T-helper 2 cell treated with Interferon-gamma antibody and Interleukin-4, amounts not matched to agents 5 μg/mL and 100 μg/mL, for 36 hours (primary cell): ENCODE measurements at regions not wholly inside any gene's neighbourhood (a gene's known extent, or its start where the extent isn't known, plus 50 kb on each side); places are given as distances from the start of the nearest gene placed in this dataset.
A peak's percentile ranks its signal among the peaks of the same experiment; 100 is the strongest.

Source experiments
- DNase-seq: peaks from one replicate; pipeline ENCODE4 v3.0.0; 2021; ENCODE audit warnings: low spot score
- H3K27ac Mint-ChIP-seq: one replicate; pipeline ENCODE4 v1.8.0; 2021; ENCODE audit warnings: mild to moderate bottlenecking, mixed read lengths
- H3K27me3 Mint-ChIP-seq: one replicate; pipeline ENCODE4 v1.8.0; 2021; ENCODE audit warnings: low read depth, mixed read lengths
- H3K36me3 Mint-ChIP-seq: one replicate; pipeline ENCODE4 v1.8.0; 2021; ENCODE audit warnings: low read depth, mixed read lengths
- H3K4me1 Mint-ChIP-seq: one replicate; pipeline ENCODE4 v1.8.0; 2021; ENCODE audit warnings: low read depth, mixed read lengths
- H3K4me3 Mint-ChIP-seq: one replicate; pipeline ENCODE4 v1.8.0; 2022; ENCODE audit warnings: mild to moderate bottlenecking, moderate library complexity, mixed read lengths
- H3K9me3 Mint-ChIP-seq: one replicate; pipeline ENCODE4 v1.8.0; 2021; ENCODE audit warnings: mixed read lengths

DNA sequence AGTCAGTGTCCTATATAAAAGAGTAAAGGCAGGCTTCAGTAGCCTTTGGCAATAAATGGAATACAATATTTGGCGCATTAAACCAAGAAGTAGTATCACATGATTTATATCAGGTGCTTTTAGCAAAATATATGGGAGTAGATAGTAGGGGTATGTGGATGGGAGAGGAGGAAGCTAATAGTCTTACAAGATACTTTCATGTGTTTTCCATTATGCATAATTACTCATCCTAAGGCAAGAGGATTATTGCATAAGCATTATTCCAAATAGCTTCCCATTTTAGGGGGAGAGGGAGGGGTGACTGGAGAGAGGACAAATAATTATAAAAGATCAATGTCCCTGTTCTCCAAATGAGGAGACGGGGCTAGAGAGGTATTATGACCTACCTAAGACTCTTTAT is 104.3 kb downstream of the DUSP6 start:
- H3K36me3 Mint-ChIP-seq: peaks cover 13% of the 10 kb centered on the region
- H3K4me1 Mint-ChIP-seq: peaks cover 77% of the 10 kb centered on the region
- H3K4me3 Mint-ChIP-seq: no peak overlapping the region
- no peaks in the 10 kb centered on the region for H3K27me3 Mint-ChIP-seq
- no peak for DNase-seq
- H3K9me3 Mint-ChIP-seq: peaks cover 15% of the 10 kb centered on the region
- H3K27ac Mint-ChIP-seq: no peak overlapping the region

DNA sequence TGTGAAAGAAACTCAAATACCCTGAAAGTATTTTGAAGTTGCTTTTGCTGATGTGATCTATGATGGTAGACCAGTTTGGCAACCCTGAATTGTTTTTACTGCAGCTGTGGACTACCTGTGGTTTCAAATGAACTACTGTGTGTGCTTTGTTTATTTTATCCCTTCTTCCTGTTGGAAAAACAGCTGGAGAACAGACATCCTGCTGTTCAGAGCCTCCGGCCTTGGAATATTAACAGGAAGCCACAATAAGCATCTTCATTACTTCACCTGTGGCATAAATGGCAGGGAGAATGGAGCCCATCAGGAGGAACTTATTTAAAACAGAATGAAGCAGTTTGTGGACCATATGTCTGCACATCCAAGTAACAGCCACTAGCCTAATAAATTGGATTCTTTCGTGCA is 104.8 kb downstream of the DUSP6 start:
- Mint-ChIP-seq H3K36me3 (peaks cover 13% of the 10 kb centered on the region), H3K9me3 (peaks cover 14% of the 10 kb centered on the region), H3K4me1 (peaks cover 78% of the 10 kb centered on the region), H3K4me3 (no peak overlapping the region), H3K27ac (no peak overlapping the region), H3K27me3 (no peaks in the 10 kb centered on the region)
- no peak for DNase-seq

DNA sequence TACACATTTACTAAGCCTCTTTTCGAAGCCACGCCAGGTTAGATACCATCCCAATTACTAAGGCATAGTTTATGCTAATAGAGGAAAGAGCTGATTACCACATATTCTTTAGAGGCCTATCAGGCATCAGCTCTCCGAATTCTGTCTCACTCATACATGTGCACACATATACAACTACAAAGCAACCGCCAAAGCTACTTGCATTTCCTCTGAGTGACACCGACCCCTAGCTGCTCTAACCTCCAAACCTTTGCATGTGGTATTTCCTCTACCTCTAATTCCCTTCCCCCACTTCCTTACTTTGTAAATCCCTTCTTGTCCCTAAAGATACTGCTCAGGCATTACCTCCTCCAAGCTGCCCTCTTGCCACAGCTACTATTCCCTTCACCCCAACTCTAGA is 107.2 kb downstream of the DUSP6 start:
- no peaks in the 10 kb centered on the region for H3K27me3 Mint-ChIP-seq
- H3K9me3 Mint-ChIP-seq: peaks cover 29% of the 10 kb centered on the region
- peak overlapping the region; percentile 93 for H3K27ac Mint-ChIP-seq
- peaks cover 26% of the 10 kb centered on the region for H3K36me3 Mint-ChIP-seq
- DNase-seq: peak; percentile 57
- H3K4me1 Mint-ChIP-seq: peaks cover 70% of the 10 kb centered on the region
- peak overlapping the region; percentile 49 for H3K4me3 Mint-ChIP-seq

DNA sequence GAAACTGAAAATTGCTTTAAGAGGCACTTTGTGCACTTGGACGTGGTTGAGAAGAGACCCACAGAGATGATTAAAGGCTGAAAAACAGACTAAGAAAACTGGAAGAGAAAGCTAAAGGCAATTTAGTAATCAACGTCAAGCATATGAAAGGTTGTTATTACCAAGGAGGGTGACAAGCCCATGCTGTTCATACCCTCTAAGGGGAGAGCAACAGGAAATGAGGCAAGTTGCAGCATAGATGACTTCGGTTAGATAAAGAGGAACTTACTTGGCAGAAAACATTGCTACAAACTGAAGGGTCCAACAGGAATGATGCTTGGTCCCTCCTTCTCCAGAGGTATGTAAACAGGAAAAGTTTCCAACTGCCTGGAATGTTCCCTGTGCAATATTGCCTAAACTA is 107.8 kb downstream of the DUSP6 start:
- peaks cover 29% of the 10 kb centered on the region for H3K9me3 Mint-ChIP-seq
- peak; percentile 64 for DNase-seq
- H3K36me3 Mint-ChIP-seq: peaks cover 26% of the 10 kb centered on the region
- peak overlapping the region; percentile 93 for H3K27ac Mint-ChIP-seq
- no peaks in the 10 kb centered on the region for H3K27me3 Mint-ChIP-seq
- peak overlapping the region; percentile 49 for H3K4me3 Mint-ChIP-seq
- peaks cover 71% of the 10 kb centered on the region for H3K4me1 Mint-ChIP-seq

DNA sequence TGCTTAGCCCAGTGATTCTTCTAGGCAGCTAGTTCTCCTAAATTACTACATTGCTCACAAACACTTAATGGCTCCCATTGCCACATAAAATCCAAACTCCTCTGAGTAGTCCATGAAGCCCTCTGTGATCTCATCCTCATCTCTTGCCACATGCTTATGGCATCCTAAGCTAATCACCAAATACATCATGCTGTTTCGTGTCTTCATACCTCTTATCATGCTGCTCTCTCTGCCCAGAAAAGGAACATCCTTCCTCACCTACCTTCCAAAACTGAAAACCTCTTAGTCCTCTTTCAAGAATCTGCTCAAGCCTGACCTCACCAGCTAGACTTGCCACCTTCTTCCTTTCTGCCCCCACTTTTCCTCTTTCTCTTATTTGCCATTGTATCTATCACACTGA is 108.5 kb downstream of the DUSP6 start:
- peak; percentile 36 for DNase-seq
- peak overlapping the region; percentile 93 for H3K27ac Mint-ChIP-seq

DNA sequence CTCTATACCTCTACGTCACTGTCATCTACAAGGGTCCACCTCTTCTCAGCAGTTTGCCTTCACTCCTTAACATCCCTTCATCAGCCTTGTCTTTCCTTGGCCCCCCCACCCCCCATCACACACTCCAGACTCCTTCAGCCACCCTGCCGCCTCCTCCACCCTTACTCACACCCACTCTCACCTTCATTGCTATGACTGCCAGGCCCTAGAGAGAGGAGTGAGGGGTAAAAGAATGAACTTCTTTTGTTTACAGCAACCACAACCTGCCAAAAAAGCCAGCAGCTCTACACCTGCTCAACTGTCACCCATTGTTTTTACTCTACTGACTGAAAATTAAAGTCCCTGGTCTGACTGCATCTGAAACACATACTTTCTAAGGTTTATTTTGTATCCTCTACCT is 112.8 kb downstream of the DUSP6 start:
- DNase-seq: no peak
- H3K9me3 Mint-ChIP-seq: peaks cover 39% of the 10 kb centered on the region
- H3K27me3 Mint-ChIP-seq: no peaks in the 10 kb centered on the region
- peaks cover 85% of the 10 kb centered on the region for H3K4me1 Mint-ChIP-seq
- H3K36me3 Mint-ChIP-seq: peaks cover 38% of the 10 kb centered on the region
- H3K27ac Mint-ChIP-seq: peak overlapping the region; percentile 77
- H3K4me3 Mint-ChIP-seq: peak overlapping the region; percentile 33

More for the DNA sequence above, 108.5 kb downstream of the DUSP6 start:
- peaks cover 26% of the 10 kb centered on the region for H3K36me3 Mint-ChIP-seq
- peaks cover 76% of the 10 kb centered on the region for H3K4me1 Mint-ChIP-seq
- peaks cover 29% of the 10 kb centered on the region for H3K9me3 Mint-ChIP-seq
- H3K4me3 Mint-ChIP-seq: peak overlapping the region; percentile 49
- no peaks in the 10 kb centered on the region for H3K27me3 Mint-ChIP-seq

DNA sequence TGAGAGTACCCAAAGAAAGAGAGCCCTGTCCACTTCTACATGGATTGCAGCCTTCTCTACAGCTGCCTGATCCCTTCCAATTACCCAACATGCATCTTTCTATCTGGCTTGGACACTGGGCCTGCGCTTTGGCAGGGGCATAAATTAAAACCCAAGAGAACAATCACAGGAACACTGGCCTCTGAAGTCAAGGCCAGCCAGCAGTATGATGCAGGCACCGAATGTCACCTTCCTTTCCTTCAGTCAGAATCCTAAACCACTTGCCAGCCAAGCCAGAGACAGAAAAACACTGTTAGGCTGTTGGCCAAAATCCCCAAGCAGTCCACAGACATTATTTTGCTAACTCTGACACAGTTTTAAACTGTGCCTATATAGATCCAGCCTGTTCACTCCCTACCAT is 113.7 kb downstream of the DUSP6 start:
- no peaks in the 10 kb centered on the region for H3K27me3 Mint-ChIP-seq
- peak overlapping the region; percentile 13 for H3K27ac Mint-ChIP-seq
- H3K4me1 Mint-ChIP-seq: peaks cover 82% of the 10 kb centered on the region
- peaks cover 44% of the 10 kb centered on the region for H3K9me3 Mint-ChIP-seq
- peak overlapping the region; percentile 42 for H3K4me3 Mint-ChIP-seq
- peaks cover 38% of the 10 kb centered on the region for H3K36me3 Mint-ChIP-seq
- no peak for DNase-seq

DNA sequence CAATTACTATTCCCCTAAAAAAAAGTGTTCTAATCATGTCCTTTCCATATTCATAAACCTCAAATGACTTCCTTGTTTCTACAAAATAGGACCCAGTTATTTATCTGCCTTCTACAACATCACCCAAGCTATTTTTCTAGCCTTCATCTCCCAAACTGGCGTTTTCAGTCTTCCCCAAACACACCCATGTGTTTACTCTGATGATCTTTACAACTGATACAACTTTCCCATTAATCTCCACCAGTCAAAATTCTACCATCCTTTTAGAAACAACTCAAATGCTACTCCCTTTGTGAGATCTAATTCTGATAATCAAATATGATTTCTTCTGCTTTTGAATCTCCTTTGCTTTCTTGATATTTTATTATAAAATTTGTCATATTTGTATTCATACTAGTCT is 114.5 kb downstream of the DUSP6 start:
- H3K36me3 Mint-ChIP-seq: peaks cover 35% of the 10 kb centered on the region
- H3K27ac Mint-ChIP-seq: no peak overlapping the region
- H3K27me3 Mint-ChIP-seq: no peaks in the 10 kb centered on the region
- peaks cover 78% of the 10 kb centered on the region for H3K4me1 Mint-ChIP-seq
- DNase-seq: no peak
- peak overlapping the region; percentile 0 for H3K4me3 Mint-ChIP-seq
- peaks cover 46% of the 10 kb centered on the region for H3K9me3 Mint-ChIP-seq

DNA sequence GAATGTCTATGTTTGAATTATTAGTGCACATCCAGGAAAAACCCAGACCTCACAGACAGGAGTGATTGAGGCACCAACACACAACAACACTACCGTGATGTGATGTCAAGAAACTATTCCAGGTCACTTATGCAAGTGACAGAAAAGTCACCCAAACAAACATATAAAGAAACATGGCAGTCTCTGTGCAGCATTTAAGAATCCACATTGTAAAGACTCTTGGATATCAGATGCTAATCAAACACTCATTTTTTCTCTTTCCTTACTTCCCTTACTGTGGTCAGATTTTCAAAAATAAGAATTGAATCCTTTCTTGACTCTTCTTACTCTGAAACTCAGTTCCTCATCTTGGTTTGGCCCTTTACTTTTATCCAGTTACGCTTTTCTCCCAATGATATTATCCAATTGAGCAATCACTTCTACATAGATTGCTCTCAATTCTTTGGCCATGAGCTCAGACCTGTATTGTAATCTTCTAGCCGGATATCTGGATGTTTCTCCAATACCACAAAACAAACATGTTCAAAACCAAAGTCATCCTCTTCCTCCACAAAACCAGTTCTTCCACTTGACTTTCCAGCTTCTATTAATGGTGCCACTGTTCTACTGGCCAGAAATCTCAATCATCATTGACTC is 115.4 kb downstream of the DUSP6 start:
- Mint-ChIP-seq H3K27me3 (no peaks in the 10 kb centered on the region), H3K27ac (peak overlapping the region; percentile 20), H3K9me3 (peaks cover 51% of the 10 kb centered on the region), H3K36me3 (peaks cover 36% of the 10 kb centered on the region), H3K4me3 (peak overlapping the region; percentile 9), H3K4me1 (peaks cover 82% of the 10 kb centered on the region)
- DNase-seq: no peak

DNA sequence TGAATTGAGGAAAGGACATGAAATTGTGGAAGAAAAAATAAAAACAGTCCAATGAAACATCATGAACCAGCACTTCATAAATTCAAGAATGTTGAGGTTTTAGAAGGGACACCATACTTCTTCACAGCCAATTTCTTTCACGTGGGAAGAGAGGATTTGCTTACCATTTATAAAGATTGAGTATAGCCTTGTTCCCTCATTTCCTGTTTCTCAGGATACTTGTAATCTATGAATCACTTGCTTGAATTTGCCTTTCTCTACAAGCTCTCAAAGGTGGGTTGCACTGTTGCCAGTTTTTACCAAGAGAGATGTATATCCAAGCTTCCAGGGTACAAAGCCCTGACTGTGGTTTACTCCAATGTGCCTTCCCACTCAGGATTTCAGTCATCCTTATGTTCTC is 116.1 kb downstream of the DUSP6 start:
- H3K27ac Mint-ChIP-seq: peak overlapping the region; percentile 89

DNA sequence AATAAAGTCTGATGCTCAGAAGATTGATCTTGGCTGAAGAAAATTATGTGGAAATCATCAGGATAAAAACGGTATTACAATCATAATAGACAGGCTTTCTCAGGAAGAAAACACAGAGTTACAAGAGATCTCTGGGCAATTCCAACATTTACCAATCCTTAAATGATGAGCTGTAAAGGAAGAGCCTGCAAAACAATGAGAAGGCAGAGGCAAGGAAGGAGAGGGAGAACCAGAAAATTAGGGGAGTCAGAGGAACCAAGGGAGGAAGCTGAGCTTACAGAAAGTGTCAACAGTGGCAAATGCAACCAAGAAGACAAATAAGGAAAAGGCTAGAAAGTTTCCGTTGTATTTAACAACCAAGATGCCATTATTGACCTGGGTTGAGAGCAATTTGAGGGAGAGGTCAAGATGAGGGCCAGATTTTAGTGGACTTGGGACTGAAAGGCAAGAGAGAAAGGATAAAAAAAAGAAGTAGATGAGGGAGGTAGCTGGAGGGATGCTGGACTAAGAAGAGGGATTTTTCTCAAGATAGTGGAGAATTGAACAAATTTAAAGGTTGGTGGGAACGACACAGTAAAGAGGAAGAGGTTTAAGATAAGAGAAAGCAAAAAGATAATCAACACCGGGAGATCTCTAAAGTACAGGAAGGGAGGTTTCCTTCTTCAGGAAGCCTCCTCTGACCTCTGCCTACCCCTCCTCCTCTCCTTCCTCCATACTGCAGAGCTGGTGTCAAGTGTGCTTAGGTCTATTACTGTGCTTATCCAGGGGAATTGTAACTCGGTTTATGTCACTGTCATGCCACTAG is 116.9 kb downstream of the DUSP6 start:
- peaks cover 30% of the 10 kb centered on the region for H3K36me3 Mint-ChIP-seq
- peak overlapping the region; percentile 89 for H3K27ac Mint-ChIP-seq
- no peak for DNase-seq
- peak overlapping the region; percentile 76 for H3K4me3 Mint-ChIP-seq
- peaks cover 86% of the 10 kb centered on the region for H3K4me1 Mint-ChIP-seq
- no peaks in the 10 kb centered on the region for H3K27me3 Mint-ChIP-seq
- H3K9me3 Mint-ChIP-seq: peaks cover 41% of the 10 kb centered on the region

More for the DNA sequence above, 116.1 kb downstream of the DUSP6 start:
- DNase-seq: no peak
- H3K9me3 Mint-ChIP-seq: peaks cover 49% of the 10 kb centered on the region
- peaks cover 33% of the 10 kb centered on the region for H3K36me3 Mint-ChIP-seq
- H3K27me3 Mint-ChIP-seq: no peaks in the 10 kb centered on the region
- peaks cover 87% of the 10 kb centered on the region for H3K4me1 Mint-ChIP-seq
- peak overlapping the region; percentile 76 for H3K4me3 Mint-ChIP-seq

DNA sequence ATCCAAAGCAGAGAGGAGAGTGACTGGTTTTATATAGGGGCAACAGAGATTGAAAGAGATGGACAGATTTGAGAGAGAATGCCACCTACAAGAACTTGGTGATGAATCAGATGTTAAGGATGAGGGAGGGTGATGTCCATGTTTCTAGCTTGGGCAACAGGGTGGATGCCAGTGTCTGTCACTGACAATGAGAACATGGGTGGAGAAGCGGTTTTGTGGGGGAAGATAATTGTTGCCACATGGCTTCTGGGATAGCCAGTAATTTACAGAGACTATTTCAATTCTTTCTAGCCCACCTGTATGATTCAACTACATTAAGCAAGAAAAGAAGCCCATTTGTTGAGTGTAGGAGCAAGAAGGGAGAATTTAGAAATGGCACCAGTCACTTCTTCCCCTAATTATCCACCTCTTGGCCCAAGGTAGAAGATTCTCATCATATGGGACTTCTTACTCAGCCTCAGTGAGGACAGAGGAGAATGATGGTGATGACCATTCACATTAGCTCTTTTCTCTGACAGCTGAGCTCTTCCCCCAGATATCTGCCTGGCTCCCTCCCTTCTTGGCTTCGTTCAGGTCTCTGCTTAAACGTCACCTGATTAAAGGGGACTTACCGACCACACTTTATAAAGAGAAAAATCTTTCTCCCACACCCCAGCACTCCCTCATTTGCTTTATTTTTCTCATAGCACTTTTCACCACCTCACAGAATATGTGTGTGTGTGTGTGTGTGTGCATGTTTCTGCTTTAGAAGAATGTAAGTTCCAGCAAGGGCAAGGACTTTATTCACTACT is 117.8 kb downstream of the DUSP6 start:
- peak overlapping the region; percentile 76 for H3K4me3 Mint-ChIP-seq
- no peak for DNase-seq
- peaks cover 38% of the 10 kb centered on the region for H3K9me3 Mint-ChIP-seq
- no peaks in the 10 kb centered on the region for H3K27me3 Mint-ChIP-seq
- H3K4me1 Mint-ChIP-seq: peaks cover 80% of the 10 kb centered on the region
- peak overlapping the region; percentile 89 for H3K27ac Mint-ChIP-seq
- peaks cover 30% of the 10 kb centered on the region for H3K36me3 Mint-ChIP-seq

DNA sequence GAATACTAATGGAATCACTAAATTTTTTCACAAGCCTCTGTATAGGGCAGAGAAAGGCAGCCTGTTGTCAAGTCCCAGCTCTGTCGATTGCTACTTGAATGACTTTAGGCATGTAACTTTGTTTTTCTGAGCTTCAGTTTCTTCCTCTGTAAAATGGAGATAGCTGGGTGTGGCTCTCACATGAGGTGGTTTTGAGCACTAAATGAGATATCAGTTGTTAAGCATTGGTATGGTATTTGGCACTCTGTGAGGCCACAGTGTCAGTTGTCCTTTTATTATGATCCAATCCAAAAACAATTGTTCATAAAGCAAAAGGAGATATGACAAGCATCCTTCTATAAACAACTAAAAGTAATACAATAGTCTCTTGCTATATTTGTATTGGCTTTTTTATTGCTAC is 120.6 kb downstream of the DUSP6 start:
- peak overlapping the region; percentile 35 for H3K4me3 Mint-ChIP-seq
- peak overlapping the region; percentile 50 for H3K27ac Mint-ChIP-seq
- H3K36me3 Mint-ChIP-seq: peaks cover 21% of the 10 kb centered on the region
- DNase-seq: no peak
- H3K4me1 Mint-ChIP-seq: peaks cover 77% of the 10 kb centered on the region
- no peaks in the 10 kb centered on the region for H3K27me3 Mint-ChIP-seq
- H3K9me3 Mint-ChIP-seq: peaks cover 26% of the 10 kb centered on the region
